Activated CD8-positive, alpha-beta memory T cell treated with anti-CD3 and anti-CD28 coated beads for 48 hours (primary cell): ENCODE measurements at regions not wholly inside any gene's neighbourhood (a gene's known extent, or its start where the extent isn't known, plus 50 kb on each side); places are given as distances from the start of the nearest gene placed in this dataset.
"Not testable (repeated sequence)": the region's sequence is repeated elsewhere in the genome, so short reads cannot be mapped to it uniquely, and the experiment has no call there.

Experiments
- DNase-seq, 3 experiments: peaks; one replicate each; pipeline ENCODE4 v3.0.0-alpha.2; 2020; ENCODE audit warnings: low read depth in 2 of 3, low spot score in 2 of 3

- no peak for DNase-seq
Observed at GRCh38 chr18:8499810-8500675, 109.2 kb upstream of the RAB12 start.

GRCh38 chr18:8501044-8501443, 108.2 kb upstream of the RAB12 start:
- no peak for DNase-seq

GRCh38 chr18:8503248-8503647, 106.0 kb upstream of the RAB12 start:
- DNase-seq = no peak

- DNase-seq = no peak
Observed at GRCh38 chr18:8504424-8504823, 104.8 kb upstream of the RAB12 start.

- no peak for DNase-seq
Observed at GRCh38 chr18:8504880-8505435, 104.3 kb upstream of the RAB12 start.

- DNase-seq = no peak
Observed at GRCh38 chr18:8506251-8507049, 102.8 kb upstream of the RAB12 start.

- DNase-seq = no peak
Observed at GRCh38 chr18:8507361-8507760, 101.9 kb upstream of the RAB12 start.

- no peak for DNase-seq
Observed at GRCh38 chr18:8507915-8508705, 101.1 kb upstream of the RAB12 start.

- DNase-seq = no peak
Observed at GRCh38 chr18:8513249-8513648, 96.0 kb upstream of the RAB12 start.

GRCh38 chr18:8514409-8514808, 94.8 kb upstream of the RAB12 start:
- no peak for DNase-seq

- DNase-seq = no peak
Observed at GRCh38 chr18:8515142-8515865, 93.9 kb upstream of the RAB12 start.

- no peak for DNase-seq
Observed at GRCh38 chr18:8516371-8517250, 92.6 kb upstream of the RAB12 start.

GRCh38 chr18:8517276-8517675, 92.0 kb upstream of the RAB12 start:
- no peak for DNase-seq

- no peak for DNase-seq
Observed at GRCh38 chr18:8519102-8519501, 90.1 kb upstream of the RAB12 start.

GRCh38 chr18:8520266-8520665, 89.0 kb upstream of the RAB12 start:
- DNase-seq = no peak

GRCh38 chr18:8522756-8523155, 86.5 kb upstream of the RAB12 start:
- DNase-seq = no peak

- no peak for DNase-seq
Observed at GRCh38 chr18:8525692-8526091, 83.5 kb upstream of the RAB12 start.

GRCh38 chr18:8526332-8526731, 82.9 kb upstream of the RAB12 start:
- DNase-seq = no peak

GRCh38 chr18:8529609-8530008, 79.6 kb upstream of the RAB12 start:
- DNase-seq = no peak

- not testable (repeated sequence) for DNase-seq
Observed at GRCh38 chr18:8531084-8531483, 78.2 kb upstream of the RAB12 start.
